ENCODE measurements at regions not wholly inside any gene's neighbourhood (a gene's known extent, or its start where the extent isn't known, plus 50 kb on each side); places are given as distances from the start of the nearest gene placed in this dataset.

DNA sequence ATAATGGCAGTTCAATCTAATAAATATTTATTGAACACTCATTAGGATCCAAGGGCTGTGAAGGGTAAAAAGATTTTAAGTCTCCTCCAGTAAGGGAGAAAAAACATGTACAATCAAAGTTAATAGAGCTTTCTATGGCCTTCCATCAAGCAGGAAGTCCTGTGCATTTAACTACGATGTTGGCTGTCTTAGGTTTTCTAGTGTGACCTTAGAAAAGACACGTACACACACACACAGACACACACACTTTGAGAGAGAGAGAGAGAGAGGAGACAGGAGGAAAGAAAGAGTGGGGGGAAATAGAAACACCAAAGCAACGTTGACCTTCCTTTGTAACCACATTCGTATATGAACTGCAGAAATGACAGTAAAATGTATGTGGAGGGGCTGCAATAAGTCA lies 126.1 kb upstream of the TMC3 start:
- no peak overlapping the region for H3K4me3 ChIP-seq
- no peak for DNase-seq
- H3K9me3 ChIP-seq = no peaks in the 10 kb centered on the region
- no peak overlapping the region for H3K27ac ChIP-seq
- TF ChIP-seq, protein P1, sequence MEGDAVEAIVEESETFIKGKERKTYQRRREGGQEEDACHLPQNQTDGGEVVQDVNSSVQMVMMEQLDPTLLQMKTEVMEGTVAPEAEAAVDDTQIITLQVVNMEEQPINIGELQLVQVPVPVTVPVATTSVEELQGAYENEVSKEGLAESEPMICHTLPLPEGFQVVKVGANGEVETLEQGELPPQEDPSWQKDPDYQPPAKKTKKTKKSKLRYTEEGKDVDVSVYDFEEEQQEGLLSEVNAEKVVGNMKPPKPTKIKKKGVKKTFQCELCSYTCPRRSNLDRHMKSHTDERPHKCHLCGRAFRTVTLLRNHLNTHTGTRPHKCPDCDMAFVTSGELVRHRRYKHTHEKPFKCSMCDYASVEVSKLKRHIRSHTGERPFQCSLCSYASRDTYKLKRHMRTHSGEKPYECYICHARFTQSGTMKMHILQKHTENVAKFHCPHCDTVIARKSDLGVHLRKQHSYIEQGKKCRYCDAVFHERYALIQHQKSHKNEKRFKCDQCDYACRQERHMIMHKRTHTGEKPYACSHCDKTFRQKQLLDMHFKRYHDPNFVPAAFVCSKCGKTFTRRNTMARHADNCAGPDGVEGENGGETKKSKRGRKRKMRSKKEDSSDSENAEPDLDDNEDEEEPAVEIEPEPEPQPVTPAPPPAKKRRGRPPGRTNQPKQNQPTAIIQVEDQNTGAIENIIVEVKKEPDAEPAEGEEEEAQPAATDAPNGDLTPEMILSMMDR (IDR thresholded peaks at IDR 0.05) = no peak
- no peak for TF ChIP-seq POLR2A (IDR thresholded peaks at IDR 0.05)
- H3K27me3 ChIP-seq = no peaks in the 10 kb centered on the region
- H3K4me1 ChIP-seq = no peaks in the 10 kb centered on the region
- no peaks in the 10 kb centered on the region for H3K36me3 ChIP-seq
- intact Hi-C loops (cut with DNase I; ENCODE audit: low total_unique reads) = no loop called here

DNA sequence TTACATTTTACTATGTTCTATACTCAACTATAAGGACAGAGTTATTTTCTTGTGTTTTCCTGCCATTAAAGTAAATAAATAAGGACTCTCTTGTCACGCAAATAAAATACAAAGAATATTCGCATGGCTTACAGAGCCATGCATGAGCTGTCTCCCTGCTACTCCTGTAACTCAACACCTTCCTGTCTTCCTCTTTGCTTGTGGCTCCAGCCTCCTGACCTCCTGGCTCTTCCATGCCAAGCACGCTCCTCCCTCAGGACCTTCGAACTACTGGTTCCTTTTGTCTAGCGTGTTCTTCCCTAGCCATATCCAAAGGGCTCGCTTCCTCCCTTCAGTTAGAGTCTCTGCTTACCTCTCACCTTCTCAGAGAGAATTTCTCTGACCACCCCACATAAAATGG lies 124.3 kb upstream of the TMC3 start:
- no peak for DNase-seq
- no peak overlapping the region for H3K27ac ChIP-seq
- no peak for TF ChIP-seq POLR2A (IDR thresholded peaks at IDR 0.05)
- TF ChIP-seq, protein P1 (IDR thresholded peaks at IDR 0.05) = no peak
- H3K9me3 ChIP-seq = no peaks in the 10 kb centered on the region
- no peaks in the 10 kb centered on the region for H3K36me3 ChIP-seq
- no peaks in the 10 kb centered on the region for H3K4me1 ChIP-seq
- no peaks in the 10 kb centered on the region for H3K27me3 ChIP-seq
- intact Hi-C loops (cut with DNase I; ENCODE audit: low total_unique reads) = no loop called here
- H3K4me3 ChIP-seq = no peak overlapping the region

DNA sequence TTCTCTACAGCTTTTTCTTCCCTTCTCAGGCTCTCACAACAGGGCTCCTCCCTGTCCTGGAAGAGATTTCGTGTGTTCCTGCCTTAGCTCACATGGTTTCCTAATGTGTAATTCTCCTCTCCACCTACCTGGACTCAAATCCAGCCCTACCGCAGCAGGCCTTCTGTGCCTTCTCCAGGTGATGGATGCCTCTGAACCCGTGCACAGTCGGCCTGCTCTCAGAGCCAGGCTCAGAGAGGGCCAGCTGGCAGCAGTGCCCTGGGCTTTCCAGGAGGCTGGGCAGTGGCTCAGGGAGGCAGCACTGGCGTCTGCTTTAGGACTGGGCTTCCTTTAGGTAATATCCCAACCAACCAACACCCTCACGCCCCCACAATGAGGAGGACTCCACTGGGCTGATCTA lies 123.2 kb upstream of the TMC3 start:
- no peak for DNase-seq

DNA sequence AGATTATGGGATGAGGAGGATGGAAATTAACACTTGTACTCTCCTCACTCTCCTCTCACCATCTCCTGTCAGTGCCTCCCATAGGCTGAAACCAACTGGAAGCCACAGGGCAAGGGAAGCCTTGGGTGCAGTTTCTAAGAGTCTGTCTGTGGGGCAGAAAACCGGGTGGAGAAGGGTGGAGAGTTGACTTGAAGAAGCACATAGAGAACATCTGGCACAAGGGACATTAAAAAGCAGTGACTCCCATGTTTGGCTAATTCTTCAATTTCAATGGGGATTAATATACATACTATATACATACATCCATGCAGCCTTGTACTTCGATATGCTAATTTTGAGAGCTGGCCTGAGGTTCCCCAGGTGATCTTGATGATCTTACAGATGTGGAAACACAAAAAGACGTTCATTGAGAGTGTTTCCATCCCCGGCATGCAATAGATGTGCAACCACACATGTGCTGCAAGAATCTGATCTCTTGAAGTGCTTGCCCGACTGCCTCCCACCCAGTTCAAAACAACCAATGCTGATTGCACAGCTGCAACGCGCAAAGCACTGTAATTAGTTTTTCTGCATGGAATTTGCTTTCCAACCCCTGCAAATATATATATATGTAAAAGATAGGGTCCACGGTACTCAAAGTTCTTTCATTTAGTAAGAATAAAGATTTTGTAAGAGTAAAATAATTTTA lies 121.9 kb upstream of the TMC3 start:
- intact Hi-C loops (cut with DNase I; ENCODE audit: low total_unique reads) = no loop called here
- no peaks in the 10 kb centered on the region for H3K9me3 ChIP-seq
- no peaks in the 10 kb centered on the region for H3K27me3 ChIP-seq
- H3K27ac ChIP-seq = no peak overlapping the region
- H3K4me3 ChIP-seq = no peak overlapping the region
- DNase-seq = no peak
- H3K4me1 ChIP-seq = no peaks in the 10 kb centered on the region
- TF ChIP-seq POLR2A (IDR thresholded peaks at IDR 0.05) = no peak
- TF ChIP-seq, protein P1 (IDR thresholded peaks at IDR 0.05) = no peak
- H3K36me3 ChIP-seq = no peaks in the 10 kb centered on the region

More for the DNA sequence above, 123.2 kb upstream of the TMC3 start:
- Histone ChIP-seq H3K27ac (no peak overlapping the region), H3K9me3 (no peaks in the 10 kb centered on the region), H3K4me3 (no peak overlapping the region), H3K4me1 (no peaks in the 10 kb centered on the region), H3K36me3 (no peaks in the 10 kb centered on the region), H3K27me3 (no peaks in the 10 kb centered on the region)
- intact Hi-C loops (cut with DNase I; ENCODE audit: low total_unique reads) = no loop called here
- TF ChIP-seq, protein P1 (IDR thresholded peaks at IDR 0.05) = no peak
- no peak for TF ChIP-seq POLR2A (IDR thresholded peaks at IDR 0.05)

DNA sequence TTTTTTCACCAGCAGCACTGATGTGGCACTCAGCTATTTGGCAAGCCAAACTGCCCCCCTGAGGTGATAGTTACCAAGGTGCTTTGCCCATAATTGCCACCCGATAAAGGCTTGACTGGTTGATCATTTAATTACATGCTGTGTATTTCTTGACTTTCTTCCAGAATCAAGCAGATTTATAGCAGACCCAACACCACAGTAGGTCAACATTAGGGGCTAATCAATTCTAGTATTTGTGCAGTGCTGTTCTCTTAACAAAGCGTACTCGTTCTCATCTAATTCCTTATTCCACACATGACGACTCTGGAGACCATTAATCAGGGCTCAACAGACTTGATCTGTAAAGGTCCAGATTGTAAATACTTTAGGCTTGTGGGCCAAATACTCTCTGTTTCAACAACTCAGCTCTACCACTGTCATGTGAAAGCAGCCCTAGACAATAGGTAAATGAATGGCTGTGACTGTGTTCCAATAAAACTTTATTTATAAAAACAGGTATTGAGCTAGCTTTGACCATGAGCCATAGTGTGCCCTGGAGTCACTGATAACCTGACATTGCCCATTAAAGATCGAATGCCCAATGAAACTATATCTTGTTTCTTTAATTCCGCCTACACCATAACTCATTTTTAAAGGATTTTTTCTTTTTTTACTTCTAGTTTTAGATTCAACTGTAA lies 119.1 kb upstream of the TMC3 start:
- Histone ChIP-seq H3K4me1 (no peaks in the 10 kb centered on the region), H3K27me3 (no peaks in the 10 kb centered on the region), H3K36me3 (peaks cover 0 to 5% of the 10 kb centered on the region in 2 donors), H3K9me3 (no peaks in the 10 kb centered on the region), H3K4me3 (no peak overlapping the region), H3K27ac (no peak overlapping the region)
- DNase-seq = no peak
- TF ChIP-seq, protein P1 (IDR thresholded peaks at IDR 0.05) = no peak
- no peak for TF ChIP-seq POLR2A (IDR thresholded peaks at IDR 0.05)
- intact Hi-C loops (cut with DNase I; ENCODE audit: low total_unique reads) = no loop called here
